Esophagus squamous epithelium (tissue), 4 donors: ENCODE measurements at regions not wholly inside any gene's neighbourhood (a gene's known extent, or its start where the extent isn't known, plus 50 kb on each side); places are given as distances from the start of the nearest gene placed in this dataset.

Experiments used
- CTCF ChIP-seq, 6 experiments: fragments of 450-650 bp in 4 of 6; fragments of 200-600 bp in 2 of 6; sonication (generic) in 2 of 6; IDR thresholded peaks; one replicate each; pipeline ENCODE4 v1.5.1; 2016 to 2019; ENCODE audit warnings: antibody characterized with exemption in 6 of 6, mild to moderate bottlenecking in 4 of 6, moderate library complexity in 4 of 6
- POLR2A ChIP-seq, 4 donors: fragments of 450-650 bp; IDR thresholded peaks; one replicate each; pipeline ENCODE4 v1.6.1; 2017; ENCODE audit warnings: antibody characterized with exemption in 4 of 4, mild to moderate bottlenecking in 4 of 4, moderate library complexity in 3 of 4

DNA sequence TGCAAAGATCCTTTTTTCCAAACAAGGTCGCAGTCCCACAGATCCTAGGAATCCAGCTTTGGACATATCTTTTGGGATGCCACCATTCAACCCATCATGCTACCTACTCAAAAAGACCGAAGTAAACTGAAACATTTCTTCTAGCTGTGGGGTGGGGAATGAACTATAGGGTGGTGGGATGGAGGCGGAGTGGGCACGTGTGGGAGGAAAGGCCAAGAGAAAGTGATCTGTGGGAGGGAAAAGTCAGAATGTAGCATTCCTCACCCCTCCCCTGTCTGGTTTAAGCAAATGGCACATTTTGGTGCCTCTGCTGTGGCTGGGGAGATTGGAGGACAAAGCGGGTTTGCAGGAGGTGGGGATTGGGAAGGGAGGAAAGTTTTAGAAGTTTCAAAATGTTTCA, 59.2 kb upstream of the IL17B start:
- TF ChIP-seq POLR2A (IDR thresholded peaks at IDR 0.05) = no peak
- TF ChIP-seq CTCF (IDR thresholded peaks at IDR 0.05) = no peak
